ENCODE measurements at regions not wholly inside any gene's neighbourhood (a gene's known extent, or its start where the extent isn't known, plus 50 kb on each side); places are given as distances from the start of the nearest gene placed in this dataset.
"Not testable (repeated sequence)": the region's sequence is repeated elsewhere in the genome, so short reads cannot be mapped to it uniquely, and the experiment has no call there.

GRCh38 chr5:174500636-174501035 is 223.7 kb upstream of the MSX2 start:
- DNase-seq = no peak

DNA sequence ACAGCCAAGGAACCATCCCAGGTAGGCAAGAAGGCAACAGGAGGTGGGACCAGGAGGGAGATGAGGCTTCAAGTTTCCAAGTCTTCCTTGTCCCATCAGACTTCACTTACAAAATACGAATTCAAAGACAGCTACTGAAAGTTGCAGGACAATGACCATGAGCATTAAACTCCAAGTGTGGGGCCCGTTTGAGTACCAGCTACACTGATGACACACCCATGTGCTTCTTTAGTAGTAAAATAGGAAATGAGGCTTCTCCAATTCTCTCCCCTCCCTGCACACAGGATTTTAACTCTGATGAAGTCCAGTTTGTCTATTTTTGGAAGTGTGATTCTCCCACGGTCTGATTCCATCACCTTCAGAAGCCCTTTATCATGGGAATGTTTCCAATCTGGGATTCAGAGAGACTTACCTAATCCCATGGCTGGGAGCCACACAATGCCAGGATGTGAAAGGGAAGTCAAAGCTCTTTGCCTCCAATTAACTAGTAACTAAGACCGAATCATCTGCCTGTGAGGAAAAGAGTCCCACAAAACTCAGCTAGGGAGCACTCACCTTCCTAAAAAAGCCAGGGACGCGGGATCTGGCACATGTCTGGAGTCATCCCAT is 222.8 kb upstream of the MSX2 start:
- DNase-seq = no peak

- DNase-seq = no peak
These were observed 221.3 kb upstream of the MSX2 start for GRCh38 chr5:174503086-174503460.

DNA sequence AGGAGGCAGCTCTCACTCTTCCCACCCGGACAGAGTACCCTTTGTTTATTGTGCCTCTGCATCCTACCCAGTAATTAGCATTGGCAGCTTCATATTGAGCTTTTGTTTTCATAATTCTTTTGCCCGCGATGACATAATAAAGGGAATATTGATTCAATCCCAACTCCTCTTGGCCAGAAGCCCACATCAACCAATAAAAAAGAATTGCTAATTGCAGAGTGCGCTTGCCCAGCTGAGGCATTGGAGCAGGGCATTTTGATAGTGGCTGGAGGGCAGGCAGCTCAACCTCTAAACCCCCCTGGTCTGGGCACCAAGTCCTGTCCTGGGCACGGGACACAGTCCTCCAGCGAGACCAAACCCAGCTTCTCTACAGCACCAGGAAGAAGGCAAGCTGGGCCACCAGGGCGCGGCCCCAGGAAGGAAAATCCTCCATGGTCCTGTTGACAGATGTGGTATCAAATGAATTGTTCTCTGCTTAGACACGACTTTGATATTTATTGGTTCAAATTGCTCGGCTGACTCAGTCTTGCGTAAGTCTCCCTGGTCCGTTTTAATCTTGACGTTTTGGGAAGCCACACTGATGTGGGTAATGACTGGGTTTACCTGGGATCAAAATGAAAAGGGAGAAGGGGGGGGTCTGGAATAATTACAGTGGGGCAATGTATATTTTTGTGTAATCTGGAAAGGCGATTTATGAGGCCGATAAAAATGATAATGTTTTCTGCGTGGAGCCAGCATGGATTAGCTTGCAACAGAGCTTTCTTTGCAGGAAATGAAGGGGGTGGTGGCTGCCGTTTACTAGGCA is 220.7 kb upstream of the MSX2 start:
- DNase-seq = no peak

DNA sequence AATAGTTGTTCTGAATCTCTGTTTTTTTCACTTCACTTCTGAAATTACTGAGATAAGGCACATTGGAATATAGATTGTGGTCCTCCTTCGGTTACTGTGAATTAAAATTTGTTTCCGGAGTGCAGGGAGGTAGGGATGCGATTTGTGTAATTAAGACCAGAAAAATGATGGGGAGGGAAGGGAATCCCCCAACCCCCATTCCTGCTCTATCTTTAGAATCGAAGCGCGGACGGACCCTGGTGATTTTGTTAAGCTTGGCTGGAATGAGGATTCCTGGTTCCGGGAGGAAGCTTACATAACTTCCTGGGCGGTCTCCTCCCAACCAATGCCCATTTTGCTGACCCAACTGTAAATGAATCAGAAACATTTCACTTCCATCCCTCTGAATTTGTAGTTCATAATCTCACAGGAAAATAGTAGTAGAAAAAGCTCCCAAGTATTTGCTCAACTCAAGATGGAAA is 220.1 kb upstream of the MSX2 start:
- no peak for DNase-seq

- DNase-seq = no peak
These were observed 218.8 kb upstream of the MSX2 start for GRCh38 chr5:174505621-174506020.

DNA sequence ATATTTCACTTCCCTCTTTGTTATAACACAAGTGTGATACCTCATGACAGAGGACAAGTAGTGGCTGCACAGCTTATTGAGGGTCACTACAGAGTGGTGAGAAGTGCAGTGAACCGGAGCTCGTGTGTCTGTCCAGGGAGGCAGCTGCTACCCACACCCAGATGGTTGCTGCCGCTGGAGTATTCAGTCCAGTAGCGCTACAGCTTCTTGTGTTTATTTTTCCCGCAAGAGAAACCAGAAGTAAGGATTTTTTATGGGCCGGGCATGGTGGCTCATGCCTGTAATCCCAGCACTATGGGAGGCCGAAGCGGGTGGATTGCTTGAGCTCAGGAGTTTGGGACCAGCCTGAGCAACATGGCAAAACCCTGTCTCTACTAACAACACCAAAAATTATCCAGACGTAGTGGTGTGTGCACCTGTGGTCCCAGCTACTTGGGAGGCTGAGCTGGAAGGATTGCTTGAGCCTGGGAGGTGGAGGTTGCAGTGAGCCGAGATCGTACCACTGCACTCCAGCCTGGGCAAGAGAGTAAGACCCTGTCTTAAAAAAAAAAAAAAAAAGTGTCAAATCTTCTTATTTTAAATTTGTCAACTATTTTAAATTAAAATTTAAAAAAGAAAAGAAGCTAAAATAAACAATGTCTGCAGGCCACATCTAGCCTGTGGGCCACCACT is 213.5 kb upstream of the MSX2 start:
- not testable (repeated sequence) for DNase-seq

DNA sequence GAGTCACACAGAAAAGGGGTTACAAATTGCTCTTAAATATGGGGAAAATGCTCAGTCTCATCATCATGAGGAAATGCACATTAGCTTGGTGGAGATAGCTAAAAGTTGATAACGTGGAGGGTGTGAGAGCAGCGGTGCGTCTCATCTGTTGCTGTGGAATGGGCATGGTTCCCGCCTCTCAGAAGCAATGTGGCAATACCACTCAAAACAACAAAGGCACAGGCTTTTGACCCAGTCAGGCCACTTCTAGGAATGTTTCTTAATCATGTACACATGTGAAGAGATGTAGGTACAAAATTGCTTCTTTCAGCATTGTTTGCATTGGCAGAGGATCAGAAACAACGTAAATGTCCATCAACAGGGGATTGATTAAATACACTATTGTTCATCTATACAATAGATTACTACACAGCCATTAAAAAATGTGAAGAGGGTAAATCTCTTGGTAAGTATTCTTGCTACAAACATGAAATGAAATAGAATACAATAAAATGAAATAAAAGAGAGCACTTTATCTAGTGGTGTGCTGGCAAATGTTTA is 212.6 kb upstream of the MSX2 start:
- DNase-seq = no peak

DNA sequence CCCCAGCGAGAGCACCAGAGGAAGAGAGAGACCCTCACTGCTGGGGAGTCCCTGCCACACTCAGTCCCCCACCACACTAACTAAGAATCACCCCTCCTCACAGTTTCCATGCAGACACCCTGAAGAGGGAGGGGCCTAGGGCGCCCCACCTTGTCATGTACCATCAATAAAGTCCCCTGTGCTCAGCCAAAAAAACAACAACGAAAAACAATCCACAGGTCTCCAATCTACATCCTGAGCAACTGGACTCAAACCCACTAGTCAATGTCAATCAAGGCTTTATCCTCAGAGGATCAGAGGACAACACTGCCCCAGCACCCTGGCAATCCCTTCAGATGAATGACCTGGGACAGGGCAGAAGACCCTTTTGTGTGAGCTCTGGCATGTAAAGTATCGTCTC is 210.1 kb upstream of the MSX2 start:
- no peak for DNase-seq

DNA sequence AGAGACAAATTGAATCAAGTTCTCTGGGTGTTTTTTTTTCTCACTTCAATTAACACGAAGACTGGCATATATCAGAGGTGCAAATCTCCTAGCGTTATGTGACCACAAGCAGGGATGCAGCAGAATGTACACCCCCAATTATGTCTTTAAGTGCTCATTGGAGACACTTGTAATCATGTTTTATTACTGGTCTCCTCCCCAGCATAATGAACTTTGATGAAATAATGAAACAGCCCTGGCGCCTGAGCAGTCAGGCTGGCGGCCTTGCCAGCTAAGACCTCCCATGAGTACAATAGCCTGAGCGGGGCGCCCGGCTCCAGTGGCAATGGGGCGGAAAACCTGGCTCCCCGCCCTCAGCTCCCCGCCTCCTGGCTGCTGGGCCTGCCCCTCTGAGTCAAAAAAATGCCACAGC is 209.4 kb upstream of the MSX2 start:
- no peak for DNase-seq

DNA sequence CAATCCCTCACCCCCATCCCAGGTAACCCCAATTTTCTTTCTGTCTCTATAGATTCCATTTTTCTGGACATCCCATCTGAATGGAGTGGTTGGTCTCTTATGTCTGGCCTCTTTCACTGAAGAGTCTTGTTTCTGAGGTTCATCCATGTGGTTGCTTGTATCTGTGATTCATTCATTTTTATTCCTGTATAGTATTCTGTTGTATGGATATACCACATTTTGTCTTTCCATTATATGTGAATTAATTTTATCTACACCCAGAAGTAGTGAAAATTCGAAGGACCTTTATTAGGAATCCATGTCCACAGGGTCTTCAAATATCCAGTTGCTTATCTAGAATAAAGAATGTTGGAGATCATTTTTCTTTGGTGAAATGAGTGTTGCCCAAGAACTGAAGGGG is 207.6 kb upstream of the MSX2 start:
- DNase-seq = no peak

GRCh38 chr5:174518512-174518911 is 205.9 kb upstream of the MSX2 start:
- no peak for DNase-seq

DNA sequence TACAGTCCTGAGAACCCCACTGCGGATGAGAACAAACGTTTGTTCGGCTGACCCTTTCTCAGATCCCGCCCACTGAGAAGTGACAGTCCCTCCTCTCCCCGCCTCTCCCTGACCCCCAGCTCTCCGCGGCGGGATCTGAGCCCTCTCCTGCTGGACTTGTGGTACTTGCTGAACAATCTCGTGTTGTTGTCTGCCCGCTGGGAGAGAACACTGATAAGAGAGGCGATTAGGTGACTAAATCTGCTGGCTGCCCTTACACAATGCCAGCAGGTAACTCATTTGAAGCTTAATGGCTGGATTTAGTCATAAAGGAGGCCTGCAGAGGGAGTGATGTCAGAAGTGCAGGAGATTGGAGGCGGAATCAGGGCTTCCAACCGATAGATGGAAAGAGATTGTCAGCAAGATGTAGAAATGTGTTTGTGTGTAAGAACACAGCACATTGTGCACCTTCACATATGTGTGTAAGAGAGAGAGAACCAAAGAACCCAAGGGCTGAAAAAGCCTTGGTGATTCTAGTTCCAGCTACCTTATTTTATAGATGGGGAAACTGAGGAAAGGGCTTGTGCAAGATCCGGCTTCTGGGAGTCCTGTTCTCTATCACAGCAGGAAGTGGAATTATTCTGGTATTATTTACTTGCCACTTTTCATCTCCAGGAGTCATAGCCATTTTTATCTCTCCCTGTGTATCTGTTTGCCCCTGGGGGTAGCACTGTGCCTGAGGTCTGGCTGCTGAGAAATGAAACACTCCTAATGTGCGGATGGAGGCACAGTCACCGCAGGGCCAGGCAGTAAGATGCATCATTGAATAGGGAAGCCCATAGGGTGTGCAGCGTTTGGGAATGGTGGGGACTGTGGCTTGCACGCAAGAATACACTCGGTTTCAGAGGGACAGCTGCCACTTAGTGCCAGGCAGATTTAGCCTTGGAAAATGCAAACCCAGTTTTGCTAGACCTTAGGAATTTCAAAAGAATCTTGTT is 203.7 kb upstream of the MSX2 start:
- DNase-seq = no peak

- no peak for DNase-seq
These were observed 202.9 kb upstream of the MSX2 start for GRCh38 chr5:174521449-174521848.

DNA sequence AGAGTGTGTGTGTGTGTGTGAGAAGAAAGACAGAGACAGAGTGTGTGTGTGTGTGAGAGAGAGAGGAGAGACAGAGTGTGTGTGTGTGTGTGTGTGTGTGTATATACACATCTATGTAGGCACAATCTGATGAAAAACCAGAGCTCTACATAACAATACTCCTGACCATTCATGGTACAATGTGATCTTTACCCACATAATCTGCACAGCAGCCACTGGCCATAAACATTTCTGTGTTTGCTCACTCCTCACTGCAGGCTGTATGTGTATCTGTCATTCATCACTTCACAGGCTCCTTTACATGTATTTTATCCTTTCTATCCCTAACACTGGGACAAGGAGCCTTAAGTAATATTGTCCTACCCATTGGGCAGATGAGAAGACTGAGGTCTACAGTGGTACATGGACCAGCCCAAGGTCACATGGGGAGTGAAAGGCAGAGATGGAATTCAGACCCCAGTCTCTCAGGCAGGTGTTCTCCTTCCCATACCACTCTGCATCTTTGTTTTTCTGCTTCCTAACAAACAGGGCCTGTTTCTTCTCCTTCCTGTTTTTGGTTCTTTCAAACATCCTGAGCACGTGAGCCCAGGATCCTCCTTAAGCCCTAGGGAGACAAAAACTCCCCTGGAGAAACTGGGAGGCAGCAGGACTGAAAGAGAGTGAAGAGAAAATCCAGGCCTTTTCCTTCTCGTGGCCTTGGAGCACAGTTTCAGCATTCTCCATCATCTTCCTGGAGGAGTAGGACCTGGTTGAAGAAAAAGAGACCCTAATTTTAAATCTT is 201.7 kb upstream of the MSX2 start:
- DNase-seq = no peak

DNA sequence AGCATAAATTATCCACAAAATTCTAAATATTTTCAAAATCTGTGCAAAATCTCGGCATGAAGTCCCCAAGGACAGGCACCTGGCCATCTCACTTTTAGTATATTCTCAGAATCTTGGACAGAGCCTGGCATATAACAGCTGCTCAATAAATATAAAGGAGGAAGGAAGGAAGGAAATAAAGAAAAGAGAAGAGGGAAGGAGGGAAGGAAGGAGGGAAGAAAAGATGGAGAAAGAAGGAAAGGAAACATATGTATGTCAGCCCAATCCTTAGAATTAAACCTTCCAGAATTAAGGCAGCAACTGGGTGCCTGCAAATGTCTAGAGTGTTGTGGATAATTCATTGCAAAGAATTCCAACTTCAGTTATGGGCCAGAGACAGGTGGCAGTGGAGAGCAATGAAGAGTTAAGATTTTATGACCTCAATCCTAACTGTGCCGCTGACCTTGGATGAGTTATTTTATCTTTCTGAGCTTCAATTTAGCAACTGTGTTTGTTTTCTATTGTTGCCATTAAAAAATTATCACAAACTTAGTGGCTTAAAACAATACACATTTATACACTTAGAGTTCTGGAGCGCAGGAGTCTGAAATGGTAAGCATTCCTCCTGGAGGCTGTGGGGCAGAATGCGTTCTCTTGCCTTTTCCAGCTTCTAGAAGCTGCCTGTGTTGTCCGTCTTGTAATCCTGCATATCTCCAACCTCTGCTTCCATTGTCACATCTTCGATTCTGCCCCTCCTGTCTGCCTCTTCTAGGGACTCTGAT is 200.9 kb upstream of the MSX2 start:
- DNase-seq = no peak

DNA sequence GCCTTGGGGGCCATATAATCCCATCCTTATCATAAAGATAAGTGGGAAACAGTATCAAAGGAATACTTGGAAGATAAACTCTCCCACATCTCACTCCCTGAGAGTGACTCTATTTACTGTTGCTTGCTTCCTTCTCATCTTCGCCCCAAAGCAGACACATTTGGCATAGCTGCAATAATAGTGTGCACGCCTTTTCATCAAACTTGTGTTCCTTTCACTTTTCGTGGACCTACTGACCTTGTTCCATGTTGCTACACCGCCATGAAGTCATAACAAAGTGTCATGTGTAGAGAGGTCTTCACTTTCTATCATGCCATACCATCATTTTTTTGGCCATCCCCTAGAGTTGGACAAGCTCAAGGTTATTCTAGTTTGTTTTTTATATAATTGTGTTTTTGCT is 200.0 kb upstream of the MSX2 start:
- DNase-seq = no peak

GRCh38 chr5:174526177-174526576 is 198.2 kb upstream of the MSX2 start:
- no peak for DNase-seq

GRCh38 chr5:174527916-174528540 is 196.4 kb upstream of the MSX2 start:
- no peak for DNase-seq

- no peak for DNase-seq
These were observed 195.4 kb upstream of the MSX2 start for GRCh38 chr5:174528821-174529544.

Data from stimulated activated CD4-positive, alpha-beta T cell treated with anti-CD3 and anti-CD28 coated beads, Interleukin-1b, Interleukin-23, amount 100 ng/mL, for 48 hours (primary cell).